Neural cell (in vitro differentiated cells): ENCODE measurements at regions not wholly inside any gene's neighbourhood (a gene's known extent, or its start where the extent isn't known, plus 50 kb on each side); places are given as distances from the start of the nearest gene placed in this dataset.

Source experiments
- H2AFZ ChIP-seq: fragments of 200-600, 300-800 bp; sonication (generic), shearing (Covaris generic); 2 replicates; pipeline ENCODE4 v1.6.0; 2014; ENCODE audit warnings: low read depth, mild to moderate bottlenecking, antibody characterized with exemption, low read length, moderate library complexity
- H3F3A ChIP-seq: fragments of 200-600 bp; shearing (Covaris generic); 2 replicates; pipeline ENCODE4 v1.6.1; 2016; ENCODE audit warnings: mild to moderate bottlenecking, moderate library complexity, mixed read lengths, antibody characterized with exemption, low read length; ENCODE audit not compliant: insufficient read depth, poor library complexity, severe bottlenecking
- H3K27ac ChIP-seq: fragments of 200-600, 300-800 bp; sonication (generic), shearing (Covaris generic); 2 replicates; pipeline ENCODE4 v1.5.1; 2014; ENCODE audit warnings: mild to moderate bottlenecking, low read length, moderate library complexity
- H3K27me3 ChIP-seq: fragments of 300-800, 200-600 bp; sonication (generic), shearing (Covaris generic); 2 replicates; pipeline ENCODE4 v1.6.0; 2014; ENCODE audit warnings: mild to moderate bottlenecking, low read depth, low read length, moderate library complexity; ENCODE audit not compliant: insufficient read depth
- H3K36me3 ChIP-seq: fragments of 300-800, 200-600 bp; sonication (generic), shearing (Covaris generic); 2 replicates; pipeline ENCODE4 v1.5.1; 2014; ENCODE audit warnings: mild to moderate bottlenecking, antibody characterized with exemption, low read length, moderate library complexity; ENCODE audit not compliant: insufficient read depth
- H3K4me2 ChIP-seq: fragments of 300-800, 200-600 bp; sonication (generic), shearing (Covaris generic); 2 replicates; pipeline ENCODE4 v1.6.0; 2014; ENCODE audit warnings: mild to moderate bottlenecking, low read length
- H3K4me3 ChIP-seq: fragments of 300-800, 200-600 bp; sonication (generic), shearing (Covaris generic); 2 replicates; pipeline ENCODE4 v1.5.1; 2014; ENCODE audit warnings: mild to moderate bottlenecking, low read length, moderate library complexity
- H3K79me2 ChIP-seq: fragments of 200-600 bp; shearing (Covaris generic); replicated peaks from 2 replicates; pipeline ENCODE4 v1.6.0; 2014; ENCODE audit warnings: mild to moderate bottlenecking, low read length, moderate library complexity; ENCODE audit not compliant: insufficient read depth
- H3K9ac ChIP-seq: fragments of 300-800, 200-600 bp; sonication (generic), shearing (Covaris generic); 2 replicates; pipeline ENCODE4 v1.6.1; 2016; ENCODE audit warnings: mild to moderate bottlenecking, low read length, mixed read lengths
- H3K9me2 ChIP-seq: fragments of 200-600 bp; shearing (Covaris generic); 2 replicates; pipeline ENCODE4 v1.6.1; 2016; ENCODE audit warnings: mild to moderate bottlenecking, low read length, mixed read lengths; ENCODE audit not compliant: insufficient read depth
- H3K9me3 ChIP-seq: fragments of 200-600, 300-800 bp; sonication (generic), shearing (Covaris generic); 2 replicates; pipeline ENCODE4 v1.6.1; 2016; ENCODE audit warnings: mild to moderate bottlenecking, mixed run types, low read length, moderate library complexity, mixed read lengths
- H4K20me1 ChIP-seq: fragments of 200-600 bp; shearing (Covaris generic); 2 replicates; pipeline ENCODE4 v1.6.1; 2016; ENCODE audit warnings: mild to moderate bottlenecking, mixed run types; ENCODE audit not compliant: insufficient read depth
- CTCF ChIP-seq: fragments of 450-650 bp; IDR thresholded peaks from 2 replicates; pipeline ENCODE4 v1.5.1; 2014; ENCODE audit warnings: antibody characterized with exemption, mild to moderate bottlenecking, moderate library complexity; ENCODE audit not compliant: poor library complexity, severe bottlenecking
- EP300 ChIP-seq: fragments of 450-650 bp; conservative IDR thresholded peaks from 2 replicates; pipeline ENCODE4 v1.6.1; 2014; ENCODE audit warnings: antibody characterized with exemption, mild to moderate bottlenecking, moderate library complexity; ENCODE audit not compliant: poor library complexity, severe bottlenecking
- EZH2 ChIP-seq: fragments of 200-600, 300-800 bp; shearing (Covaris generic), sonication (generic); IDR thresholded peaks from 2 replicates; pipeline ENCODE4 v1.6.1; 2014; ENCODE audit warnings: antibody characterized with exemption, low read length, borderline replicate concordance, mild to moderate bottlenecking; ENCODE audit not compliant: insufficient read depth, poor library complexity, severe bottlenecking
- MXI1 ChIP-seq: fragments of 450-650 bp; conservative IDR thresholded peaks from 2 replicates; pipeline ENCODE4 v1.6.1; 2014; ENCODE audit warnings: antibody characterized with exemption, mild to moderate bottlenecking; ENCODE audit not compliant: poor library complexity, severe bottlenecking
- POLR2AphosphoS5 ChIP-seq: IDR thresholded peaks from 2 replicates; pipeline ENCODE4 v1.6.1; 2012
- RAD21 ChIP-seq: fragments of 450-650 bp; conservative IDR thresholded peaks from 2 replicates; pipeline ENCODE4 v1.6.1; 2014; ENCODE audit warnings: antibody characterized with exemption, mild to moderate bottlenecking, moderate library complexity
- REST ChIP-seq: IDR thresholded peaks from 2 replicates; pipeline ENCODE4 v1.6.1; 2012; ENCODE audit warnings: borderline replicate concordance
- SMC3 ChIP-seq: fragments of 450-650 bp; conservative IDR thresholded peaks from 2 replicates; pipeline ENCODE4 v1.6.1; 2014; ENCODE audit warnings: antibody characterized with exemption, mild to moderate bottlenecking, moderate library complexity; ENCODE audit not compliant: poor library complexity
- TAF1 ChIP-seq: IDR thresholded peaks from 2 replicates; pipeline ENCODE4 v1.6.1; 2012; ENCODE audit warnings: low read depth

- Histone ChIP-seq H2AFZ (no peak overlapping the region), H3K9me3 (no peaks in the 10 kb centered on the region), H3K9ac (no peak overlapping the region), H3K27ac (no peak overlapping the region), H3F3A (no peaks in the 10 kb centered on the region), H3K79me2 (no peaks in the 10 kb centered on the region), H3K36me3 (no peaks in the 10 kb centered on the region), H3K9me2 (no peaks in the 10 kb centered on the region), H3K4me3 (no peak overlapping the region), H3K27me3 (no peaks in the 10 kb centered on the region), H4K20me1 (no peaks in the 10 kb centered on the region), H3K4me2 (no peak overlapping the region)
- TF ChIP-seq EP300: no peak
- no peak for TF ChIP-seq CTCF
- no peak for TF ChIP-seq RAD21
- no peak for TF ChIP-seq POLR2AphosphoS5
- TF ChIP-seq TAF1: no peak
- TF ChIP-seq EZH2: no peak
- no peak for TF ChIP-seq REST
- no peak for TF ChIP-seq MXI1
- no peak for TF ChIP-seq SMC3
Observed at GRCh38 chr14:65237023-65237814, 134.9 kb upstream of the MAX start.

- Histone ChIP-seq H3K27ac (no peak overlapping the region), H3K79me2 (no peaks in the 10 kb centered on the region), H3K4me2 (no peak overlapping the region), H3K4me3 (no peak overlapping the region), H3K36me3 (no peaks in the 10 kb centered on the region), H3F3A (no peaks in the 10 kb centered on the region), H3K9me3 (no peaks in the 10 kb centered on the region), H3K9ac (no peak overlapping the region), H3K9me2 (no peaks in the 10 kb centered on the region), H2AFZ (no peak overlapping the region), H4K20me1 (no peaks in the 10 kb centered on the region), H3K27me3 (no peaks in the 10 kb centered on the region)
- TF ChIP-seq CTCF: no peak
Observed at GRCh38 chr14:65237941-65238340, 135.6 kb upstream of the MAX start.
